AG09319 (cell line): ENCODE measurements at regions not wholly inside any gene's neighbourhood (a gene's known extent, or its start where the extent isn't known, plus 50 kb on each side); places are given as distances from the start of the nearest gene placed in this dataset.

Source experiments
- DNase-seq: peaks from one replicate; pipeline ENCODE4 v3.0.0-alpha.2; 2010; ENCODE audit warnings: low read depth; ENCODE audit errors: extremely low read depth
- CTCF ChIP-seq: IDR thresholded peaks from 2 replicates; pipeline ENCODE4 v1.5.1; 2011; ENCODE audit warnings: low read depth, mild to moderate bottlenecking, inconsistent platforms, low read length, moderate library complexity

DNA sequence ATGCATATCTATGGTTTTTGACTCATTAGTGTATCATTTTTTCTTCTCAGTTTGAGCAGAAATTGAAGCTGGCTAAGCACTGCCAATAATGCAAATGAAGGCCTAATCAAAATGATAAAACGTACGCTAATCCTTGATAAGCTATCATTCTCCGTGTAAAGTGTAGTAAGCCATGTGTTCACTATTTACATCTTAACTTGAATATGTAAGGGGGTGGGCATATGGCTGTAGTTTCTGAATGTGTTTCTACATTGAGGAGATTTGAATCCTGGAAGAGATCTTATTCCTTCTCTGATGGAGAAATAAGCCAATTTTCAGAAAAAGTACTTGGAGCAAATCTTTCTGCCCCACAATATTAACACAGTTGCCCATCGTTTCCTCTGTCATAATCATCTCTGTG is 351.8 kb upstream of the ANO3 start:
- no peak for DNase-seq
- no peak for TF ChIP-seq CTCF

DNA sequence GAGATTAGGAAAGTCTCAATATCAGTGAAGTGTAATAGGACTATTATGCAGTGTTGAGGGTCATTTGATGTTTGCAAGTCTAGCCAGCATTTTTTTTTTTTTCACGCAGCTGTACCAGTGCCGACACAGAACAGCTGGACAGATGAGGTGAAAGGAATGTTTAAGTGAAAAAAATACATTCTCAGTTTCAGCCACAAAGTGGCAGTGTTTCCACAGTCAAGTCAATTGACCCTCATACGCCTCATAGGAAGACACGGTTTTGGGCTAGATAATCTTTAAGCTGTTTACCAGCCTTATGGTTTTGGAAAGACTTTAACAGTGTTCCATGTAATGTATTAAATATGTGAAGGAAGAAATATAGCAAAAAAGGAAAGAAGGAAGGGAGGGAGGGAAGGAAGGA is 349.9 kb upstream of the ANO3 start:
- peak; percentile 46 for TF ChIP-seq CTCF
- DNase-seq, result peak; percentile 52

GRCh38 chr11:25983280-25983679 is 348.6 kb upstream of the ANO3 start:
- no peak for DNase-seq
- no peak for TF ChIP-seq CTCF

GRCh38 chr11:25988178-25988577 is 343.8 kb upstream of the ANO3 start:
- DNase-seq, result no peak
- TF ChIP-seq CTCF, result no peak

DNA sequence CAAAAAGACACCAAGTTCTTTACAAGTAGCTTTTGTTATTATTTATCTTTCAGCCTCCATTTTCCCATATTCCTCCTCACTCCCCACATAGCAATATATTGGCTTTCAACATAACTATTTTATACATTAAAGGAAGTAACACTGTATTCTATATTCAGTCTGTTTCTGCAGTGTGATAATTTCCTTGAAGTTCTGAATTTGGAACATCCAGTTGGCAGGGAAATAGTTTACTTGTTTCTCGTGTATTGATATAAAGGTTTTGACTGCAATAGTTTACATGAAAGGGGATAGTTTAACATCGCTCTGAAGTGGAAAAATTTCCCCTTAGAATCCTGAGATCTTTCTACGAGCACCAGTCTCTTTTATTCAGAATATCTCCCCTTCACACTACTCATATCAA is 341.5 kb upstream of the ANO3 start:
- TF ChIP-seq CTCF, result no peak
- DNase-seq, result no peak

GRCh38 chr11:25991476-25991875 is 340.5 kb upstream of the ANO3 start:
- no peak for DNase-seq
- no peak for TF ChIP-seq CTCF

DNA sequence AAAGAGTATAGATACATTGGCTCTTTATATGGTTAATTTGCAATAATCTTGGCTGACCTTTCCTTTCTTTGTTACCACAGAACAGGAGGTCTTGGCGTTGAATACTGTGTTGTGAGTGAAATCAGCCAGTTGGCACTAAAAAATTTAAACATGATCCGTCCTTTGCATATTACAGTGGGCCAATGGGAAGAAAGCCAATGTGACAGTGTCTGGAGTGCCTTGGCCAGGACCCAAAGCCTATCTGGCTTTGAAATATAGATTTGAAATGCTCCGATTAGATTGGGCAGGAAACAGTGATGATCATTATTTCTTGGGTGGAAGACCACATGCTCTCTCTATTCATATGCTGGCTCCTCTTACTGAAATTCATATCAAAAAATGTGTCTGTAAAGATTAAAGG is 339.6 kb upstream of the ANO3 start:
- TF ChIP-seq CTCF, result no peak
- DNase-seq, result no peak
